IMR-90 (cell line): ENCODE measurements at regions not wholly inside any gene's neighbourhood (a gene's known extent, or its start where the extent isn't known, plus 50 kb on each side); places are given as distances from the start of the nearest gene placed in this dataset.
"Not testable (repeated sequence)": the region's sequence is repeated elsewhere in the genome, so short reads cannot be mapped to it uniquely, and the experiment has no call there.

Source experiments
- ATAC-seq: fragments of 200-7000 bp; cut with Tn5 transposase; 2 replicates; pipeline ENCODE4 v1.9.1; 2020; ENCODE audit warnings: low read depth, mild to moderate bottlenecking, moderate library complexity
- BruUV-seq: library from RNA; stranded (reverse); fragments of 400-500 nt; replicated peaks from 2 replicates; lab custom pipeline; 2021; lab: Mats Ljungman, UMichigan
- CTCF ChIA-PET: fragments of 300-600 bp; formaldehyde crosslinking; extraction: SDS; loops from one replicate; lab custom pipeline; 2021; ENCODE audit warnings: antibody characterized with exemption; lab: Yijun Ruan, JAX
- POLR2A ChIA-PET: fragments of 300-600 bp; sonication (Branson Sonifier 250); formaldehyde crosslinking; loops from one replicate; lab custom pipeline; 2022; ENCODE audit warnings: antibody characterized with exemption; ENCODE audit not compliant: unreplicated experiment; lab: Charles Lee
- DNase-seq: peaks from one replicate; pipeline ENCODE4 v3.0.0; 2013
- H2AFZ ChIP-seq: replicated peaks from 2 replicates; pipeline ENCODE3; 2013; ENCODE audit warnings: low read length, mild to moderate bottlenecking; ENCODE audit not compliant: poor library complexity
- H2AK5ac ChIP-seq: 2 replicates; pipeline ENCODE4 v1.6.1; 2013; ENCODE audit warnings: low read depth, low read length, inconsistent platforms
- H2AK9ac ChIP-seq: replicated peaks from 2 replicates; pipeline ENCODE3; 2013; ENCODE audit warnings: mild to moderate bottlenecking, low read depth, low read length, moderate library complexity; ENCODE audit not compliant: poor library complexity
- H2BK120ac ChIP-seq: 2 replicates; pipeline ENCODE4 v1.6.1; 2013; ENCODE audit warnings: low read depth, low read length, inconsistent platforms
- H2BK15ac ChIP-seq: 3 replicates; pipeline ENCODE4 v1.6.1; 2013; ENCODE audit warnings: low read depth, low read length, inconsistent platforms
- H2BK20ac ChIP-seq: 2 replicates; pipeline ENCODE4 v1.6.1; 2013; ENCODE audit warnings: low read depth, mild to moderate bottlenecking, inconsistent platforms, low read length, moderate library complexity
- H2BK5ac ChIP-seq: 2 replicates; pipeline ENCODE4 v1.6.1; 2013; ENCODE audit warnings: mild to moderate bottlenecking, low read depth, low read length, inconsistent platforms; ENCODE audit not compliant: poor library complexity, severe bottlenecking
- H3K14ac ChIP-seq: replicated peaks from 2 replicates; pipeline ENCODE4 v1.6.1; 2013; ENCODE audit warnings: low read depth, low read length, inconsistent platforms
- H3K18ac ChIP-seq: 2 replicates; pipeline ENCODE4 v1.6.1; 2013; ENCODE audit warnings: low read depth, low read length, control low read depth
- H3K23ac ChIP-seq: 2 replicates; pipeline ENCODE4 v1.6.1; 2013; ENCODE audit warnings: low read depth, low read length, inconsistent platforms
- H3K27ac ChIP-seq: 2 replicates; pipeline ENCODE4 v1.5.1; 2013; ENCODE audit warnings: mild to moderate bottlenecking, control low read depth, low read length; ENCODE audit not compliant: insufficient read depth
- H3K27me3 ChIP-seq: 2 replicates; pipeline ENCODE4 v1.6.1; 2013; ENCODE audit warnings: low read length; ENCODE audit not compliant: control insufficient read depth, insufficient read depth
- H3K36me3 ChIP-seq: 2 replicates; pipeline ENCODE4 v1.6.1; 2013; ENCODE audit warnings: low read length, mixed read lengths; ENCODE audit not compliant: control insufficient read depth, insufficient read depth
- H3K4ac ChIP-seq: 2 replicates; pipeline ENCODE4 v1.6.1; 2013; ENCODE audit warnings: low read depth, low read length, inconsistent platforms
- H3K4me1 ChIP-seq: 2 replicates; pipeline ENCODE4 v1.6.1; 2013; ENCODE audit warnings: low read length, mixed read lengths; ENCODE audit not compliant: control insufficient read depth, insufficient read depth
- H3K4me2 ChIP-seq: 2 replicates; pipeline ENCODE4 v1.6.1; 2013; ENCODE audit warnings: low read depth, mild to moderate bottlenecking, control low read depth, low read length, moderate library complexity
- H3K4me3 ChIP-seq: 2 replicates; pipeline ENCODE4 v1.5.1; 2013; ENCODE audit warnings: low read depth, mild to moderate bottlenecking, control low read depth, low read length, moderate library complexity; ENCODE audit not compliant: insufficient read depth
- H3K56ac ChIP-seq: 2 replicates; pipeline ENCODE4 v1.6.1; 2013; ENCODE audit warnings: low read length, inconsistent platforms; ENCODE audit not compliant: insufficient read depth; ENCODE audit errors: extremely low read depth
- H3K79me1 ChIP-seq, 2 experiments: 2 replicates each; pipeline ENCODE4 v1.6.1; 2013; ENCODE audit warnings: low read length in 2 of 2, inconsistent platforms in 1 of 2, low read depth in 1 of 2
- H3K9ac ChIP-seq: 2 replicates; pipeline ENCODE4 v1.6.1; 2013; ENCODE audit warnings: low read depth, low read length, control low read depth
- H3K9me1 ChIP-seq: 2 replicates; pipeline ENCODE4 v1.6.1; 2013; ENCODE audit warnings: low read length, inconsistent platforms; ENCODE audit not compliant: insufficient read depth
- H3K9me3 ChIP-seq: 2 replicates; pipeline ENCODE4 v1.6.1; 2013; ENCODE audit warnings: low read length; ENCODE audit not compliant: control insufficient read depth, insufficient read depth
- H4K20me1 ChIP-seq: 2 replicates; pipeline ENCODE4 v1.6.1; 2013; ENCODE audit warnings: low read length, inconsistent platforms; ENCODE audit not compliant: insufficient read depth
- H4K5ac ChIP-seq: 2 replicates; pipeline ENCODE4 v1.6.1; 2013; ENCODE audit warnings: mild to moderate bottlenecking, low read depth, low read length, control low read depth
- H4K8ac ChIP-seq, 2 experiments: 2 replicates each; pipeline ENCODE4 v1.6.1; 2013; ENCODE audit warnings: low read depth in 2 of 2, low read length in 2 of 2, control low read depth in 1 of 2, inconsistent platforms in 1 of 2
- H4K91ac ChIP-seq: 2 replicates; pipeline ENCODE4 v1.6.1; 2013; ENCODE audit warnings: low read depth, low read length, inconsistent platforms; ENCODE audit not compliant: insufficient read depth
- WGBS, 2 experiments: methylation state at CpG; one replicate each; pipeline versions ENCODE4 v1.1.5 to v1.1.7; 2013; ENCODE audit warnings: missing lambda C conversion rate in 2 of 2; ENCODE audit not compliant: insufficient read length in 1 of 2; ENCODE audit errors: extremely low coverage in 2 of 2; 5-methylcytosine and 5-hydroxymethylcytosine counted together
- dilution Hi-C: fragments of 300-500 bp; cut with HindIII; formaldehyde crosslinking; loops from one replicate; pipeline ENCODE4 v1.14.3; 2018; ENCODE audit warnings: low sequenced_read_pairs; ENCODE audit not compliant: unreplicated experiment
- in situ Hi-C: fragments of 300-500 bp; cut with MboI; formaldehyde crosslinking; loops from 3 replicates; pipeline ENCODE4 v1.14.3; 2019; ENCODE audit warnings: low sequenced_read_pairs, inconsistent platforms, mixed read lengths
- intact Hi-C: fragments of 100-400 bp; cut with micrococcal nuclease; formaldehyde crosslinking; loops from 2 replicates; pipeline ENCODE4 v1.10.0; 2022

- H2AFZ ChIP-seq, CTCF ChIA-PET, dilution Hi-C loops: not testable (repeated sequence)
Measured at GRCh38 chr7:103235824-103236223, 61.4 kb upstream of the PMPCB start.

DNA sequence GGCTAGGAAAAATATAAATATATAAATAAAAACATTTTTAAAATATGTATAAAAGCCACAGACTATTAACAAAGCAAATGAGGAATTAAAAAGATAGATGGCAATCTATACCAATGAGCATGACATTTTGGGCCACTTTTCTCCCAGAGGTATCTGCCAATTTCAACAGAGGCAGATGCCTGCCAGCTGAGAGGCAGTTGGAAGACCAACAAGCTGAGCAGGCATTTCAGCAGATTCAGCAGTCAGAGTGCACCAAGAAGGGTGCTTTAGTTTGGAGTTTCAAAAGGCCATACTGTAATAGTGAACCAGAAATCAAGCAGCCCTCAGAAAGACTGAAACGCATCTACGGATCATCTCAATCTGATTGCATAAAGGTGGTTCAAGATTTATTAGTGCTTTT lies 62.4 kb upstream of the PMPCB start:
- H3K4me1 ChIP-seq, H2BK20ac ChIP-seq, H2AK9ac ChIP-seq, H3K27ac ChIP-seq, H3K4me3 ChIP-seq, H3K14ac ChIP-seq, H2AK5ac ChIP-seq, H4K20me1 ChIP-seq, H3K9me3 ChIP-seq, H4K5ac ChIP-seq, H3K4ac ChIP-seq, H3K27me3 ChIP-seq, H4K8ac ChIP-seq, H2BK5ac ChIP-seq, CTCF ChIA-PET, intact Hi-C loops, H3K56ac ChIP-seq, H4K91ac ChIP-seq, dilution Hi-C loops, DNase-seq, H2AFZ ChIP-seq, H2BK15ac ChIP-seq, ATAC-seq, H2BK120ac ChIP-seq, H3K18ac ChIP-seq, H3K4me2 ChIP-seq, H3K9me1 ChIP-seq, H3K9ac ChIP-seq, H3K79me1 ChIP-seq, H3K23ac ChIP-seq, H3K36me3 ChIP-seq, POLR2A ChIA-PET, BruUV-seq, in situ Hi-C loops: not testable (repeated sequence)
- no CpG with 5 or more reads among the region's 2 CpGs for WGBS, 2 experiments

More at GRCh38 chr7:103235824-103236223, 61.4 kb upstream of the PMPCB start:
- H3K4me1 ChIP-seq, H3K4me3 ChIP-seq, BruUV-seq, H2AK9ac ChIP-seq, H4K5ac ChIP-seq, intact Hi-C loops, H2BK15ac ChIP-seq, H3K9me1 ChIP-seq, DNase-seq, H3K4ac ChIP-seq, H4K20me1 ChIP-seq, H2AK5ac ChIP-seq, H3K56ac ChIP-seq, H3K27me3 ChIP-seq, H3K27ac ChIP-seq, H3K9ac ChIP-seq, H3K79me1 ChIP-seq, H3K18ac ChIP-seq, H3K9me3 ChIP-seq, H2BK120ac ChIP-seq, H3K23ac ChIP-seq, in situ Hi-C loops, ATAC-seq, H3K4me2 ChIP-seq, H2BK20ac ChIP-seq, H4K8ac ChIP-seq, H4K91ac ChIP-seq, H3K14ac ChIP-seq, POLR2A ChIA-PET, H2BK5ac ChIP-seq, H3K36me3 ChIP-seq: not testable (repeated sequence)
- no CpG with 5 or more reads among the region's 4 CpGs for WGBS, 2 experiments
